WI38 (cell line): ENCODE measurements at regions not wholly inside any gene's neighbourhood (a gene's known extent, or its start where the extent isn't known, plus 50 kb on each side); places are given as distances from the start of the nearest gene placed in this dataset.

ENCODE experiments used
- H3K4me3 ChIP-seq: 2 replicates; pipeline ENCODE4 v1.5.1; 2011; ENCODE audit warnings: low read depth, mild to moderate bottlenecking, control low read depth, low read length
- TF ChIP-seq, protein P1 (sequence below): IDR thresholded peaks from 2 replicates; pipeline ENCODE4 v1.5.1; 2012; ENCODE audit warnings: low read depth, mild to moderate bottlenecking, control low read depth, low read length

DNA sequence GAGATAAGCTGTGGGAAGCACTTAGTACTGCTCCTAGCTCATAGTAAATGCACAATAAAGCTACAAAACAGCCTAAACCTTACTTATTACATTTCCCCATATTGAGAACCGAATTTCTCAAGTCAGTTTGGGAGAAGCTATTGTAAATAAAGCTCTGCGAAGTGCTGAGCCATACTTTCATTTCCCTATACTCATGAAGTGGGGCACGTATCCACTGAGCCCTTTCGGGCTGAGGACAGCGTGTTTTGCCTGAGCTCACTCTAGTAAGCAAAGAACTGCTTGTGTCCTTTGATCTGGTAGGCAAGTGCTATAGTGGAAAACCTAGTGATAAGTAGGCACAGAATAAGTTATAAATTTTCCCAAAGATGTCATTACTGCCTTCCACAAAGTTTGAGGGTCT lies 165.0 kb downstream of the RSL24D1 start:
- TF ChIP-seq, protein P1, sequence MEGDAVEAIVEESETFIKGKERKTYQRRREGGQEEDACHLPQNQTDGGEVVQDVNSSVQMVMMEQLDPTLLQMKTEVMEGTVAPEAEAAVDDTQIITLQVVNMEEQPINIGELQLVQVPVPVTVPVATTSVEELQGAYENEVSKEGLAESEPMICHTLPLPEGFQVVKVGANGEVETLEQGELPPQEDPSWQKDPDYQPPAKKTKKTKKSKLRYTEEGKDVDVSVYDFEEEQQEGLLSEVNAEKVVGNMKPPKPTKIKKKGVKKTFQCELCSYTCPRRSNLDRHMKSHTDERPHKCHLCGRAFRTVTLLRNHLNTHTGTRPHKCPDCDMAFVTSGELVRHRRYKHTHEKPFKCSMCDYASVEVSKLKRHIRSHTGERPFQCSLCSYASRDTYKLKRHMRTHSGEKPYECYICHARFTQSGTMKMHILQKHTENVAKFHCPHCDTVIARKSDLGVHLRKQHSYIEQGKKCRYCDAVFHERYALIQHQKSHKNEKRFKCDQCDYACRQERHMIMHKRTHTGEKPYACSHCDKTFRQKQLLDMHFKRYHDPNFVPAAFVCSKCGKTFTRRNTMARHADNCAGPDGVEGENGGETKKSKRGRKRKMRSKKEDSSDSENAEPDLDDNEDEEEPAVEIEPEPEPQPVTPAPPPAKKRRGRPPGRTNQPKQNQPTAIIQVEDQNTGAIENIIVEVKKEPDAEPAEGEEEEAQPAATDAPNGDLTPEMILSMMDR = no peak
- no peak overlapping the region for H3K4me3 ChIP-seq

DNA sequence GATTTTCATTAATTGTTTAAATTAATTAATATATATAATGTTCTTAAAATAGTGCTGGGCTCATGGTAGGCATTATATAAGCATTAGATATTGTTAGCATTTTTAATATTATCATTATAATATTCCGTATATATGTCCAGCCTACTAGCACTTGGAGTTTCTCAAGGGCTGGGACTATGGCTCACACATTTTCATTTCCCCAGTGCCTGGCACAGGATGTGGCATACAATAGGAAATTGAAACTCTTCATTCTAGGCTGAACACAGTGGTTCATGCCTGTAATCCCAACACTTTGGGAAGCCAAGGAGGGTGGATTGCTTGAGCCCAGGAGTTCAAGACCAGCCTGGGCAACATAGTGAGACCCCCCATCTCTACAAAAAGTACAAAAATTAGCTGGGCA lies 170.4 kb downstream of the RSL24D1 start:
- TF ChIP-seq, protein P1 = no peak
- H3K4me3 ChIP-seq = no peak overlapping the region

GRCh38 chr15:55017635-55018034 lies 179.1 kb downstream of the RSL24D1 start:
- H3K4me3 ChIP-seq = no peak overlapping the region
- TF ChIP-seq, protein P1 = no peak

DNA sequence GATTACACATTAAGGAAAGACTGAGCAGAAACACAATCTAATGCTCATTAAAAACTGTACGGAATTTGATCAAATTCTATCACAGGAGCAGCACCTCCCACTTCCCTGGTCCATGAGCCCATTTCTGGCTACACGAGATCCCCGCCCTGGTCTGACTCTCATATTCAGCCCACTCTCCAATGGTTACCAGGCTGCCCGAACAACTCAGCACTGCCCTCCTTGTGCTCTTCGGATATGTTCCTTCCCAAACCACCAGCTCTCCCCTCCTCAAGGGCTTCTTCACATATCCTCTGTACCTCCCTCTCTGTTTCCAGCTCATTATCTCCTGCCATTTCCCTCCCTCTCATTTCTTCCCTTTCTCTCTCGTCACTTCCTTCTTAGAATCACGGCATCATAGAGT lies 180.5 kb downstream of the RSL24D1 start:
- TF ChIP-seq, protein P1 = no peak
- no peak overlapping the region for H3K4me3 ChIP-seq

DNA sequence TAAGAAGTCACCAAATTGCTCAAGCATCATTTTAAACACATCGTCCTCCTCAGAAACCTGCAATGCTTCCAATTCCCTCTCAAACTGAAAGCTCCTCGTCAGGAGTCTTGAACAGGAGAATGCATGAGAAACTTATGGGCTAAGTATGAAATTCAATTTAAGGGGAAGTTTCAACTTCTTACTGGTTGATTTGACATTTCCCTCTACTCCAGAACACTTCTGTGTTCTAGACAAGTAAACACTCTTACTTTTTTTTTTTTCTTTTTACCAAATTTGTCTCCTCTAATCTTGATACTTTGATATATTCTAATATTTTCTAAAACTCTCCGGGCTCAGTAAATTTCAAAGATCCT lies 181.7 kb downstream of the RSL24D1 start:
- no peak overlapping the region for H3K4me3 ChIP-seq
- TF ChIP-seq, protein P1 = no peak

GRCh38 chr15:55014391-55015092 lies 182.2 kb downstream of the RSL24D1 start:
- TF ChIP-seq, protein P1 = no peak
- no peak overlapping the region for H3K4me3 ChIP-seq

DNA sequence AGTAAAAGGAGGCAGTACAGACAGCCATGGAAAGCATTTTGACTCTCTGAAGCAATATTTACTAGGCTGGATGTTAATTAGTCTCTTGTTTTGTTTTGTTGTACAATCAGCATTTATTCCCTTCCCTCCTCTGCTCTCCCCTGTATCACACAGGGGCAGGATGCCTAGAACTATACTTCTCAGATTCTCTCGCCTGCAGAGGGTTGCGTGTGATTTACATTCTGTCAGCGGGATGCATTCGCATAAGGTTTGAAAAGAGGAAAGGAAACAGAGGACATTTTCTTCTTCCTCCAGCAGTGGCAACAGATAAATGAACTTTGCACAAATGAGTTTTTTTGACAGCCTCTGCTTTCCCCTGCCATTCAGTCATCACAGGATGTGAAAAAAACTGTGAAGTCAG lies 188.3 kb downstream of the RSL24D1 start:
- TF ChIP-seq, protein P1 = no peak
- H3K4me3 ChIP-seq = no peak overlapping the region
